GM18498 (cell line): ENCODE measurements at regions not wholly inside any gene's neighbourhood (a gene's known extent, or its start where the extent isn't known, plus 50 kb on each side); places are given as distances from the start of the nearest gene placed in this dataset.

Experiments used
- ATAC-seq: cut with Tn5 transposase; IDR thresholded peaks from one replicate; pipeline ENCODE4 v1.9.1; 2021; ENCODE audit warnings: mild to moderate bottlenecking, moderate library complexity; ENCODE audit not compliant: unreplicated experiment

DNA sequence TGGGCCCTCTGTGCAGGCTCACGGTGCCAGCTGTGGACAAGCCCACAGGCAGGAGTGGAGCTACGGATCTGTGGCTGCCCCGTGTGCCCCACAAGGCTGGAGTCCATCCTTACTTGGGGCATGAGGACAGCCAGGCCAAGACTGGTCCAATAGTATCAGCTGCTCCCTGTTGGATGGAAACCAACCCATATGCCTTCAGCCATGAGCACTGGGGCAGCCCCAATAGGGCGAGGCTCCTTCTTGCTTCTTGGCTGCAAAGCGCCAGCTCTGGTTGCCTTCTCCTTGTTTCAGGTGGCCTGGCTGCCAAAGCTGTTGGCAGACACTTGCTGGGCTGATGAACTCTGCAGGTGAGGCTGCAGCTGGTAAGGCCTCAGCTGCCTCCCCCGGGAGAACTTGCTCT lies 188.0 kb downstream of the ENGASE start:
- no peak for ATAC-seq

DNA sequence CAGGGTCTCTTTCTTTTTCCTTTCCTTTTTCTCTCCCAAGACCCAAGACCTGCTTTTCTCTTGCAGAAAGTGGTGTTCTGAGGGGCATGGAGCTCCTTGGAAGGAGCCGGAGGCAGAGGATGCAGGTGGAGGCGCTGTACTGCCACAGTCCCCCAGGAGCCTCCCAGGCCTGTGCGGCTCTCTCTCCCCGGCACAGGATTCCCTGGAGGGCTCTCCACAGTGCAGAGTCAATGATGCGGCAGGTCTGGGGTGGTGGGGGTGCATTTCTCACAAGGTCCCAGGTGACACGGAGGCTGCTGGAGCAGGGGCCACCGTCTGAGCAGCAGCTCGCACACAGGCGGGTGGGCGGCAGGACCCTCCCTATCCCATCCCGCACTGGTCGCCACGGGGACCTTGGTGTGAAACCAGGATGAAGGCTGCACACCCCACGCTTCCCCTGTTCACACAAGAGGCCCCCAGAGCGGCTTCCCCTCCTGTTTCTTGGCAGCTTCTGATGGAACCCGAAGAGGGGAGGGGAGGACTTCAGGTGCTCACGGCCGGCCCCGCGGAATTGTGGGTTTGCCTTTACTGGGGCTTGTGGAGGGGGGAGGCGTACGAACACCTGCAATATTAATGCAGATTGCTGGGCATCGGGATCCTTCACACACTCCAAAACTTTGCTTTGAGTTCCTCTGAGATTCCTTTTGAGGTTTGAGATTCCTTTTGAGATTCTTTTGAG lies 186.9 kb downstream of the ENGASE start:
- no peak for ATAC-seq

DNA sequence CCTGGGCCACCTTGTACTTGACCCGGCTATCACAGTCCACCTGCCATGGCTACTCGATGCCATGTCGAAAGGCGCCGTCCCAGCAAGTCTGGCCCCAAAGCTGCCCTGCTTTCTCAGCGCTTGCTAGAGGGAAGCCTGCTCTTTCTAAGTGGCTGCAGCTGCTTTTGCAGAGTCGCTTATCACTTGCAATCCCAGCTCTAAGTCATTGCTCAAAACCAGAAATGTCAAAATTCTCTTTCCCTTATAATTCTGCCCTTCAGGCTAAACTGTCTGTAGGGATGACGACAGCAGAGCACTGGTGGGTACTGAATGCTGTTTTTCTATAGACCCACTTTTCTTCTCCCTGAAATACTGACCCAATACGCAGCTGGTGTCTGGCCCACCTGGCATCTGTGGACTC lies 184.2 kb downstream of the ENGASE start:
- ATAC-seq = no peak

DNA sequence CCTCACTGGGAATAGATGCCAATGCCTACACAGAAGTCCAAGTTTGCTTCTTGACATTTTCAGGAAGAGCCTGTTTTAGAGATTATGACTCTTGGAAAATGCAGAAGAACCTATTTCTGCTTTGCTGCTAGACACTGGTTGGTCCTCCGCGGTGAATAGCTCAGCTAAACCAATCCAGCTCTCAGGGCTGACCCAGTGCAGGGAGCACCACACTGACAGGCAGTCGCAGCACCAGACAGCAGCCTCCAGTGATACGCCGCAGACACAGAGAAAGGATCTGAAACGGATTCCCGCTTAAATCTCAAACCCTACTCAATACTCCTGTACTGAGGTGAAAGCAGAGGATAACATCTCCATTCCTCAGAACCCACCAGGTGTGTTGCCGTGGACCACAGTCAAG lies 183.4 kb downstream of the ENGASE start:
- ATAC-seq = no peak

DNA sequence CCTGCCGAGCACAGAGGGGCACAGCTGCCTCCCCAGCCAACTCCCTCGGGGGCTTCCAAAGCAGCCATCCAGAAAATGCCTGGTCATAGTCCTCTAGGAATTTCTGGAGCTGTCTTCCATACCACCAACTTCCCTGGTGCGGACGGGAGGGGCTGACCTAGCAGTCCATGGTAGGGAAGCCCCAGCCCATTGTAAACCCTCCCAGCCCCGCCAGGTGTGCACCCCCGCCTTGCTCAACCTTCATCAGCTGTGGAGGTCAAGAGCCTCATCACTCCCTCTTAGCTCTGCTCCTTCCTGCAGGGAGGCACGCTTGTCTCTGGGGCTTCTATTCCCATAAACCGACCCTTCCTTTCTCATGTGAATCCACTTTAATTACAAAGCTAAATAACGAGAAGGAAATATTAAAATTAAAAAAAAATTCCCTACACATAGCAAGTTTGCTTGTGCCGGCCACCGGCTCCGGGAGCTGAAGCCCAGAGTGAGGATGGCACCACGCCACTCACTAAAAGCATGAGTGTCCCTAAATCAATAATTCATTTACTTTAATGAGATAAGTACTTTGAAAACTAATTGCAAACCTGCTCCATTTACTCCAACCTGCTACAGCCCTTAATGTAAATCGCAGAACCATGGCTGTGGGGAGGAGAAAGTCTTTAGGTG lies 181.4 kb downstream of the ENGASE start:
- ATAC-seq = no peak

DNA sequence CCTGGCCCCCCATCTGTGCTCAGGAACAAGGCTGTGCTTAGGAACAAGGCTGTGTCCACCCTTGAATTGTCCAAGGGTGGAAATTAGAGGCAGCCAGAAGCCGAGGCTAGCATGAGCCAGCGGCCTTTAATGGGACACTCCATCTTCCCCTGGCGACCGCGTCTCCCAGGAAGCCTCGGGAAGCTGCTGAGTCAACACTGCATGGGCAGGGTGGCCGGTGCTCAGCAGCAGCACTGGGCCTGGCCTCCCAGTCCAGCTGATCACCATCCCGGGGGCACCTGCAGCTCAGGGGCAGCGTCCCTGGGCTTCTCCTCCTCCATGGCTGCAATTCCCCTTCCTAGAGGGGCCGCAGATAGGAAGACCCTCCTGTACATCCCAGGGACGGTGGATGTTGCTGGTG lies 180.8 kb downstream of the ENGASE start:
- ATAC-seq = no peak

DNA sequence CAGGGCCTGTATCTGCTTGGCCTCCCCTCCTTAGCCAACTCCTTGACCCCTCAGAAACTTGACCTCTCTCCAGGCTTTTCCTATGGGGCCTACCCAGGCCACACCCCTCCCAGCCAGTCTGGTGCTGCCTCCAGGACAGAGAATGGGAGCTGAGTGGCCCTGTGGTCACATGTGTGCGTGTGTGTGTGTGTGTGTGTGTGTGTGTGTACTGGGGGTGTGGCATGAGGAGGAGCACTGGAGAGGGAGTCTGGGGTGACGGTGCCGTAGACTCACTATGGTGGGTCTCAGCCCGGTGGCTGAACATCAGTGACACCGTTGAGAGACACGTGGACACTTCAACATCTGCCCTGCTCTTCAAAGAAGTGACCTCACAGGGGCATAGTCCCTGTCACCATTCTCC lies 180.4 kb downstream of the ENGASE start:
- no peak for ATAC-seq

DNA sequence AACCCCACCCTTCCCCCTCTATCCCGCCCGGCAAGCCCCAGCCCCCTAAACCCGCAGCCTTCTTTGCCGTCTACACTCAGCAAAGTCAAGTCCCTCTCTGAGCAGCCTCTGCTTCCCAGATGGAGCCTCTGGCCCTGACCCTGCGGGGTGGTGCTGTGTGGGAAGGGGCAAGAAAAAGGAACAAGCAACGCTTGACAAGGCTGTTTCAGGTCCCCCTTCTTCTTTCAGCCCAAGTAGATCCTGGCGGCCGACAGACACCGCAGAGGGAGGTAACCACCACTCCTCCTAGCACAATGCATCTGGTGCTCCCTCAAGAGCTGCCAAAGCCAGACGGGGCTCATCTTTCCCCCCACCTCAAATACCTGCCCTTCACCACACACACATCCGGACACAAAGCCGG lies 178.3 kb downstream of the ENGASE start:
- no peak for ATAC-seq

DNA sequence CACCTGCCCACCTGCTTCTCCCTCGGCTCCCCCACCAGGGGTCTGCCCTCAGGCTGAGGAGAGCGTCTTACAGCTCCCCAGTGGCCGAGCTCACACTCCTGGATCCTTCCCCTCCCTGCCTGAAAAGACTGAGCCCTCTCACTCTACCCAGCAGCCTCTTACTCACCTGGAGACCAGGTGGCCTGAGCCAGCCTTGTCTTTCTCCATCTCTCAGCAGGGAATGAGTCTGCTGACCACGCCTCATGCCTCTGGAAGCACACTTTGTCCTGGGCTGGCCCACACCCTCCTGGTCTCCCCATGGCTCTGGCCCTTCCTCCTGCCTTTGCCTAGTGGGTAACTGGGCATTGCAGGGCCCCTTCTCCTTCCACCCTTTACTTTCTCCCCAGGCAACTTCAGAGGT lies 177.2 kb downstream of the ENGASE start:
- no peak for ATAC-seq

DNA sequence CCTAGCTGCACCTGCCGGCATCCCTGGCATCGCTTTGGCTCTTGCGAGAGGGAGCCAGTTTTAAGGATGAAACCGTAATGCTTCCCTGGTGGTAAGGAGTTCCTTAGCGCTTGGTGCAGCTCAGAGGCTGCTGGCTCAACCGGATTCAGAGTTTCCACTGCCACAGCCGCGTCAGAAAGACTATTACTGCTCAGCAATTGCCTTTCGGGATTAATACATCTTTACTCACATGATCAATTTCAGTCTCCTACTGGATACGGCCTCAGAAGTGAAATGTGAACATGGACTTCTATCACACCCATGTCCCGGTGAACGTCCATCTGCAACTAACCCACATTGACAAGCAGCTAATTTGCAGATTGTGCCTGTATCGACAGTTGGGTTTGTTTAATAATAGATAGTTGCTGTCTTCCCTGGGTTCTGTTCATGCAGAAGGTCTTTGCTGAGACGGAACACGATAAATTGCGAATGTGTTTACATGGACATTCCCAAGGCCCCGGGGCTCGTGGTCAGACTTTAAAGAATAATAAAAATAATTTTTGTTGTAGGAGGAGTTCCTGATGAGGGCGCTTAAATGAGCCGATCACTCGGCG lies 175.4 kb downstream of the ENGASE start:
- ATAC-seq = no peak

DNA sequence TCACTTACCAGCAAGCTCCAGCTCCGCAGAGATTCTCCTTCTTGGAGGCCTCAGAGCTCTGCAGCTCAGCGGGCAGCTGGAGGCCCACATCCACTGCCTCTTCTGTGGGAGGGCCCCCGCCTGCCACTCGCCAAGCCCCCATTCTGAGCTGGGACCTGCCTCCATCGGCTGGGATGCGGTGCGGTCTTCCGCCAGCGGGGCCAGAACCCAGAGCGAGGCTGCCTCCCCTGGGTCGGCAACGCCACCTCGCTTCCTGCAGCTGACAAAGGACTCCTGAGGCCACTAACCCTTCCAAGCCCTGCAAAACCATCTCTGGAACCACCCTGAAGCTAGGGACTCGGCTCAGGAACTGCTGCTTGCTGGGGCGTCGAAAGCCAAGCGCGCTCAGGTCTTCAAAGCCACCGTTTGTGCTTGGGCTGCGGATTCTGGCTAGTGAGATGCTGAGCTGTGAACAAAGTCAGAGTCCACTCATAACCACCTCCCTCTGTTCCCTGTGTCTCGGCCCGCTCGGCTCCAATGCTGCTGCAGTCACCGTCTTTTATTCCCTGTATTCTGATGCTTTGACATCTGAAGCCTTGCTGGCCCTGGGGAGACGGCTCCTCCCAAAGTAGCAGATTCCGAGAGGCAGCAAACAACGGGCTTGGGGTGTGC lies 174.3 kb downstream of the ENGASE start:
- ATAC-seq = no peak

DNA sequence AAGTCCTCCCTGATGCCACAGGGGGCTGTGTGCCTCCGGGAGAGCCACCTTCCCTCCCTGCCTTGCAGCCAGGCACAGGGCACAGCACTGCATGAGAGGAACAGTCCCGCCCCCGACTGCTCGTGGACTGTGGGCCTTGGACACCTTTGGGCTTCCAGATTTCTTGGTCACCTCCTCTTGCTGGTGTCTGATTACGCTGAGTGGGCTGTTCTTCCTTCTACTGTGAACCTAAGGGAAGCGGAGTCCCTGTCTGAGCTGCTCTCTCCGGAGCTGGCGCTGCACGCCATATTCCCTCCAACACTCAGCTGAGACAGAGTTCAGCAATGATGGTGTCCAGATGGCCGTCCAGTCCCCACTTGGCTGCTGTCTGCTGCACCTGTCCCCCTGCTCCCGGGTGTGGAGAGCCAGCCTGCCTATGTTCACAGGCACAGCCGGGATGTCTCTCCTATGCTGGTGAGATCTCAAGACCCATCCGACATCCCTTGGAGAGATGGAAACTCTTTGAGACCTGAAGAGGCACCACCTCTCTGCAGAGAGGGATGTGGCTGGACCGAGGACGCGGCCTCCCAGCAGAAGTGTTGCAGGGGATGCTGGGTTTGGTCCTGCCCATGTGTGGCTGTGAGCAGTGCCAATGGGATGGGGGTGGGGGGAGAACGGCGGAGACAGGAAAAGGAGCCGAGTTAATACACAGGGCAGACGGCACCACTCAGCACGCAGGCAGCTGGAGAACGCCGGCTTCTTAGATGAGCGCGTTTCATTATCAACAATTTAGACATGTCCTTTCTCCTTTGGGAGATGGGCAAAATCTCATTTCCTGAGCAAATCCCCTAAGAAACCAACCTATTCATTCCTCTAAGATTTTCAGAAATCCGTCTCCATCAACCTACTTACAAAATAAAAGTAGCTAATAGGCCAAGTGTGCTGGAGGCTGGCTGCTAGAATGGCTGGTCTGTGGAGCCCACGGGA lies 171.9 kb downstream of the ENGASE start:
- no peak for ATAC-seq

DNA sequence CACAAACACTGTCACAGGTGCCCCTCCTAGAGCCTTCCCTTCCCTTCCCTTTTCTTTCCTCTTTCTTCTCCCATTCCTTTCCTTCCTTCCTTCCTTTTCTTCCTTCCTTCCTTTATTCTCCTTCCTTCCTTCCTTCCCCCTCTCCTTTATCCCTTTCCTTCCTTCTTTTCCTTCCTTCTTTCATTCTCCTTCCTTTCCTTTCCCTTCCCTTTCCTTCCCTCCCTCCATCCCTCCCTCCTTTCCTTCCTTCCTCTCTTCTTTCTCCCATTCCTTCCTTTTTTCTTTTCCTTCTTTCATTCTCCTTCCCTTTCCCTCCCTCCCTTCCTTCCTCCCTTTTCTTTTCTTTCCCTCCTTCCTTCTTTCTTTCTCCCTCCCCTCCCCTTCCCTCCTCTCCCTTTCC lies 170.0 kb downstream of the ENGASE start:
- ATAC-seq = no peak

DNA sequence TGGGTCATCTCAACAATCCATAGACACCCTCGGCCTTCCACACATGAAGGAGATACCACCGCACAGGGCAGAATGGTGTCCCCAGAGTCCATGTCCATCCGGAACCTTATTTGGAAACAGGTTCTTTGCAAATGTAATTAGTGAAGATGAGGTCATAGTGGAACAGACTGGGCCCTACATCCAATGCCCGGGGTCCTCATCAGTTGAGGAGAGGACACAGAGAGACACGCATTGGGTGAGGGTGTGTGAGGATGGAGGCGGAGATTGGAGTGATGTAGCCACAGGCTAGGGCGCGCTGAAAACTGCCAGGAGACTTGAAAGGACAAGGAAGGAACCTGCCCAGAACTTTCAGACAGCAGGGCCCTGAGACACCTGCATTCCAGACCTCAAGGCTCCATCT lies 169.4 kb downstream of the ENGASE start:
- ATAC-seq = no peak

DNA sequence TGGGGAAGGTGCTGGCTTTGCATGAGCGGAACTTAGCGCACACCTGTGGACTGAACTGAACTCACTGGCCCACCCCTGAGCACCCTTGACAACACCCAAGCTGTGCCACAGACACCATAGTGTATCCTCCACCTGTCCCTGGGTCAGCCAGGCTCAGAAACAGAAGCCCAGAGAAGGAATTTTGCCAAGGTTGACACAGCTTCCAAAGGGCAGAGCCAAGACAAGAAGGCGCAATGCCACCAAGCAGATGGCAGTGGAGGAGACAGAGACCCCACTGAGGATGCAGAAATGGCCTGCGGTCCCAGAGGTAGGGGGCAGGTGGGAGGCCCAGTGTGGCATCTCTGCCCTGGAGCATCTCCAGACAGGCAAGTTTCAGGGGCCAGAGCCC lies 169.0 kb downstream of the ENGASE start:
- ATAC-seq = no peak

DNA sequence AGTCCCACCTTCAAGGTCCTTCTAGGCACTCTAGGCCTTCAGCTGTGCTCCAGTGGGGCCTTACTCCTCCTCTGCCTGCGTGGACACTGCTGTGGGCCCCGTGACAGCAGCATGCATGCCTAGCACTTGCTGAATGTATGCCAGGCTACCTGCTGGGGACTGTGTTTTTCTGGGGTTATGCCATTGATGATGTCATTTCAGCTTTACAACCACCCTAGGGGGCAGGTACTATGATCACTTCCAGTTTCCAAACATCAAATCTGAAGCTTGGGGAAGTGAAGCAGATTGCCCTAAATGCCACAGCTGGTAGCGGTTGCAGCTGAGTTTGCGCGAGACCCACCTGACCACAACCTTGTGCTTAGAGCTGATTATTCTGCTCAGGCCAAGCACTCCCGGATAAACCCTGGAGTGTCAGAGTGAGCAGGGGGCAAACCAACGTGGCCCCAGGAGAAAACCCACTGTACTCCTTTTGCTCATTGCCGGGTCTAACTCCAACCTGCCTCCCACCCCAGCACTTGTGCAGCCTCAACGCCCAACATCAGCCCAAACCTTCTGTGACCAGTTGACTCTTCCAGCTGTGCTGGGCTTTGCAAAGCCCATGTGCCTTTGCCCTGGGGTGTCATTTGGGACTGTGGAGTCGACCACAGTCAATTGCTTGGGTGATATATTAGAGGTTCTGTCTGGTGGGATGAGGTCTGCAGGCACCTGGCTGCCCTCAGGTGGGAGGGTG lies 168.4 kb downstream of the ENGASE start:
- ATAC-seq = no peak

DNA sequence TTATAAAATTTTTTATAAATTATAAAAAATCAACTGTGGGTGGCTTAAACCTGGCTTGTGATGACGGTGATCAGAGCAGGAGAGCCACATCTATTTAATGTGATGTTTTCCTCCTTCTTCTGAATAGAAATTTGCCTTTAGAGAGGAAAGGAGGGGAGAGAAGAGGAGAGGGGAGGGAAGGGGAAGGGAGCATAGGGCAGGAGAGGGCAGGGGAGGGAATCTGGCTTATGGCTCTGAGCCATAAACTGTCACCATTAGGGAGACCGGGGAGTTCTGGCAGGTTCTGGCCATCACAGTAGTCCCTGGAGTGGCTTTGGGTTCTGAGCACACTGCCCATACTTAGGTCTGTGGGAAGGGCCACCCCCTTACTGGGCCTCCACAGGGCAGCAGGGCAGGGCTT lies 167.8 kb downstream of the ENGASE start:
- no peak for ATAC-seq

DNA sequence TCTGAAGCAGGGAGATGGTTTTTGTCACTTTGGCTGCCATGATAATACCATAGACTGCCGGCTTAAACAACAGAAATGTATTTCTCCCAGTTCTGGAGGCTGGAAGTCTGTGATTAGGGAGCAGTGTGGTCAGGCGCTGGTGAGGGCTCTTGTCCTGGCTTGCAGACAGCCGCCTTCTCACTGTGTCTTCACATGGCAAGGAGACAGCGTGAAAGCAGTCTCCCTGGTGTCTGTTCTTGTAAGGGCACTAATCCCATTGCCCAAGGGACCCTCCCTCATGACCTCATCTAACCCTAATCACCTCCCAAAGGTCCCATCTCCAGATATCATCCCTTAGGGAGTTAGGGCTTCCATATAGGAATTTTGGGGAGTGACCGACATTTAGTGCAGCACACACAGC lies 167.0 kb downstream of the ENGASE start:
- ATAC-seq = no peak

DNA sequence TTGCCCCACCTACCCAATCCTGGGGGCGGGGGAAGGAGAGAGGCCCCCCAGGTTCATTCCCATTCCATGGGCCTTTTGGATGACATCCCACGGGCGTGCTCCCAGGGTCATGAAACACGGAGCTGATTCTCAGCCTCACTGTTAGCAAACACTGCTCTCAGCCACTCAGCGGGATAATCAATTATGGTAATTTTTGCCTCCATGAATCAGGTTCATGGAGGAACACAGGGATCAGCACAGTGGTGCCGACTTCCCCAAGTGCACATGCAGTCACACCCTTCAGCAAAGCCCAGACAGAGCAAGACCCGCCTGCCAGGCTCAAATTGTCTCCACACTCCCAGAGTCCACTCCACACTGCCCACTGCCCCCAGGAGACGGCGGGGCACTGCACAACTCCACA lies 164.6 kb downstream of the ENGASE start:
- ATAC-seq = no peak

DNA sequence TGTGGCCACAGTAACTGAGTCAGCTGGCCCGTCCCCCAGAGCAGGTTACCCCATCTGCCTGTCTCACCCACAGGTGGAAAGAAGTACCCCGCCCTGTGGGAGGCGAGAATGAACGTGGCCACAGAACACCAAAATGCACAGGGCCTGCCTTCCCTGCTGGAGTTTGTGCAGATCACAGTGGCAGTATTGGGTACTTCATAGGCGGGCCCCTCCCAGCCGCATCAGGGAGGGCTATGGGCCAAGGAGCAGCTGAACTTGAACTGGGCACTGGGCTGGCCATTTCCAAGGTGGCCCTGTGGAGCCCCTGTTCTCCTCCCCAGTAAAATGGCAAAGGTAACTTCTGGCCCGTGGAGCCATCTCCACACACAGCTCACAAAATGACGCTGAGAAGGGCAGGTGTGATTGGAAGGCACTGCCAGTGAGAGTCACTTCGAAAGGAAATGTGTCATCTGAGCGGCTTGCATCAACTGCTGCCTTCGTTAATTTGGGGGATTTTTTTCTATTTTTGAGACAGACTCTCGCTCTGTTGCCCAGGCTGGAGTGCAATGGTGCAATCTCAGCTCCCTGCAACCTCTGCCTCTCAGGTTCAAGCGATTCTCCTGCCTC lies 162.9 kb downstream of the ENGASE start:
- ATAC-seq = no peak
